Endothelial cell of umbilical vein (primary cell): ENCODE measurements at regions not wholly inside any gene's neighbourhood (a gene's known extent, or its start where the extent isn't known, plus 50 kb on each side); places are given as distances from the start of the nearest gene placed in this dataset.

ENCODE experiments used
- BruUV-seq: library from RNA; stranded (reverse); fragments of 400-500 nt; replicated peaks from 2 replicates; lab custom pipeline; 2021; lab: Mats Ljungman, UMichigan
- CTCF ChIA-PET: fragments of 300-600, 350-600 bp; sonication (Branson Sonifier 250); formaldehyde crosslinking; loops from one replicate; lab custom pipeline; 2021; ENCODE audit warnings: antibody characterized with exemption, inconsistent platforms; lab: Charles Lee
- POLR2A ChIA-PET: fragments of 300-600, 350-600 bp; sonication (Branson Sonifier 250); formaldehyde crosslinking; loops from one replicate; lab custom pipeline; 2021; ENCODE audit warnings: antibody characterized with exemption, inconsistent platforms; lab: Charles Lee
- DNase-seq: peaks from one replicate; pipeline ENCODE4 v3.0.0-alpha.2; 2011; ENCODE audit warnings: low read depth, low spot score
- FAIRE-seq: peaks from 2 replicates; lab custom pipeline; 2011; peaks lifted over from hg19 to GRCh38; lab: Jason Lieb, UNC
- H2AFZ ChIP-seq: 2 replicates; pipeline ENCODE4 v1.6.0; 2012; ENCODE audit warnings: low read depth, low read length, control low read depth, inconsistent platforms
- H3K27ac ChIP-seq: 2 replicates; pipeline ENCODE4 v1.5.1; 2011; ENCODE audit warnings: low read depth, mild to moderate bottlenecking, control low read depth, low read length, moderate library complexity; ENCODE audit not compliant: insufficient read depth
- H3K27me3 ChIP-seq, 2 experiments: 2 replicates each; pipeline versions ENCODE4 v1.6.0 to v1.6.1; 2011; ENCODE audit warnings: low read length in 2 of 2, mixed read lengths in 1 of 2; ENCODE audit not compliant: control insufficient read depth in 2 of 2, insufficient read depth in 2 of 2
- H3K36me3 ChIP-seq, 2 experiments: 2 replicates in 1 of 2; 3 replicates in 1 of 2; pipeline ENCODE4 v1.5.1; 2011; ENCODE audit warnings: low read length in 2 of 2, mild to moderate bottlenecking in 1 of 2, moderate library complexity in 1 of 2; ENCODE audit not compliant: control insufficient read depth in 2 of 2, insufficient read depth in 2 of 2; ENCODE audit errors: extremely low read depth in 1 of 2
- H3K4me1 ChIP-seq: 3 replicates; pipeline ENCODE4 v1.5.1; 2011; ENCODE audit warnings: mild to moderate bottlenecking, low read length; ENCODE audit not compliant: control insufficient read depth, insufficient read depth; ENCODE audit errors: extremely low read depth
- H3K4me2 ChIP-seq: 2 replicates; pipeline ENCODE4 v1.6.1; 2011; ENCODE audit warnings: low read length, control low read depth, mixed read lengths; ENCODE audit not compliant: insufficient read depth
- H3K4me3 ChIP-seq, 3 experiments: fragments of 200-600 bp in 1 of 3; sonication (generic), shearing (Covaris generic) in 1 of 3; replicated peaks in 1 of 3; 2 replicates each; pipeline ENCODE4 v1.5.1; 2011 to 2016; ENCODE audit warnings: control low read depth in 3 of 3, low read length in 3 of 3, mild to moderate bottlenecking in 2 of 3, inconsistent platforms in 1 of 3, low read depth in 1 of 3, moderate library complexity in 1 of 3; ENCODE audit not compliant: insufficient read depth in 1 of 3
- H3K79me2 ChIP-seq: 2 replicates; pipeline ENCODE4 v1.6.0; 2012; ENCODE audit warnings: low read length, inconsistent platforms; ENCODE audit not compliant: control insufficient read depth, insufficient read depth
- H3K9ac ChIP-seq: replicated peaks from 2 replicates; pipeline ENCODE3; 2011; ENCODE audit warnings: low read length, control low read depth; ENCODE audit not compliant: insufficient read depth; ENCODE audit errors: extremely low read depth
- H3K9me1 ChIP-seq: replicated peaks from 3 replicates; pipeline ENCODE4 v1.6.0; 2011; ENCODE audit warnings: mild to moderate bottlenecking, low read length; ENCODE audit not compliant: control insufficient read depth, insufficient read depth; ENCODE audit errors: extremely low read depth
- H3K9me3 ChIP-seq: replicated peaks from 2 replicates; pipeline ENCODE4 v1.5.1; 2012; ENCODE audit warnings: low read length, inconsistent platforms; ENCODE audit not compliant: control insufficient read depth, insufficient read depth
- H4K20me1 ChIP-seq: replicated peaks from 2 replicates; pipeline ENCODE3; 2011; ENCODE audit warnings: mild to moderate bottlenecking, low read length; ENCODE audit not compliant: control insufficient read depth, insufficient read depth; ENCODE audit errors: extremely low read depth
- CTCF ChIP-seq, 2 donors: IDR thresholded peaks; 1 replicate in 1 of 2; 2 replicates in 1 of 2; pipeline ENCODE4 v1.5.1; 2011; ENCODE audit warnings: low read length in 2 of 2, mild to moderate bottlenecking in 2 of 2, moderate library complexity in 2 of 2, control low read depth in 1 of 2, inconsistent platforms in 1 of 2, low read depth in 1 of 2; ENCODE audit not compliant: insufficient read depth in 1 of 2; ENCODE audit errors: extremely low read depth in 1 of 2
- EZH2 ChIP-seq: IDR thresholded peaks from 2 replicates; pipeline ENCODE4 v1.6.1; 2012; ENCODE audit warnings: borderline replicate concordance, low read depth, mild to moderate bottlenecking, moderate library complexity, low read length, inconsistent platforms; ENCODE audit not compliant: severe bottlenecking
- FOS ChIP-seq: IDR thresholded peaks from 2 replicates; pipeline ENCODE4 v1.6.1; 2011; ENCODE audit warnings: mild to moderate bottlenecking, low read length, moderate library complexity, borderline replicate concordance; ENCODE audit not compliant: insufficient read depth
- GATA2 ChIP-seq: IDR thresholded peaks from 2 replicates; pipeline ENCODE4 v1.7.0; 2011; ENCODE audit warnings: low read depth, mild to moderate bottlenecking, moderate library complexity, mixed read lengths, low read length; ENCODE audit not compliant: insufficient read length, insufficient read depth
- JUN ChIP-seq: IDR thresholded peaks from 2 replicates; pipeline ENCODE4 v1.6.1; 2011; ENCODE audit warnings: borderline replicate concordance, low read depth; ENCODE audit not compliant: insufficient read length, insufficient read depth
- MAX ChIP-seq: IDR thresholded peaks from 2 replicates; pipeline ENCODE4 v1.6.1; 2011; ENCODE audit not compliant: insufficient read depth, insufficient read length
- MYC ChIP-seq: IDR thresholded peaks from one replicate; pipeline ENCODE4 v1.6.1; 2011; ENCODE audit warnings: mild to moderate bottlenecking, low read depth, low read length
- POLR2A ChIP-seq: IDR thresholded peaks from 2 replicates; pipeline ENCODE4 v1.6.1; 2012; ENCODE audit warnings: low read depth, mild to moderate bottlenecking, control low read depth, low read length
- POLR2AphosphoS5 ChIP-seq: IDR thresholded peaks from 2 replicates; pipeline ENCODE4 v1.6.1; 2012; ENCODE audit warnings: low read depth, mild to moderate bottlenecking, control low read depth, low read length, moderate library complexity; ENCODE audit not compliant: insufficient read depth
- dilution Hi-C: fragments of 300-500 bp; cut with MboI; formaldehyde crosslinking; loops from one replicate; pipeline ENCODE4 v1.15.0; 2019; ENCODE audit warnings: low sequenced_read_pairs; ENCODE audit not compliant: extremely low pct_ligation_motif_present
- intact Hi-C: fragments of 100-400 bp; cut with micrococcal nuclease; formaldehyde crosslinking; loops from one replicate; pipeline ENCODE4 v1.10.0; 2022

GRCh38 chr1:59004755-59005154, 220.9 kb upstream of the JUN start:
- dilution Hi-C loops, result no loop called here
- BruUV-seq, result no TSS peak

More at GRCh38 chr1:59004755-59005154, 220.9 kb upstream of the JUN start:
- FAIRE-seq (no peak), DNase-seq (no peak)
- no peak overlapping the region for H3K4me3 ChIP-seq
- intact Hi-C loops, result no loop called here
- H3K4me1 ChIP-seq, result peaks cover 3% of the 10 kb centered on the region
- no peaks in the 10 kb centered on the region for H3K9me1 ChIP-seq
- no peaks in the 10 kb centered on the region for H3K79me2 ChIP-seq
- no peak overlapping the region for H2AFZ ChIP-seq
- POLR2A ChIA-PET, result no interaction called here
- CTCF ChIA-PET, result interaction anchor here (0.6 to 0.8 kb wide), 2 partner anchors 9 to 68 kb away, joined by 3 to 4 read pairs; no protein-coding TSS in a partner anchor
- H3K4me2 ChIP-seq, result no peak overlapping the region
- no peaks in the 10 kb centered on the region for H4K20me1 ChIP-seq
- no peaks in the 10 kb centered on the region for H3K36me3 ChIP-seq
- no peaks in the 10 kb centered on the region for H3K27me3 ChIP-seq
- no peak for TF ChIP-seq JUN
- TF ChIP-seq POLR2AphosphoS5, result no peak
- no peak for TF ChIP-seq GATA2
- TF ChIP-seq POLR2A, result no peak
- TF ChIP-seq MYC, result no peak
- TF ChIP-seq CTCF (IDR thresholded peaks at IDR 0.05; ENCODE audit: extremely low read depth in 1 of 2, insufficient read depth in 1 of 2, low read depth in 1 of 2, low read length in 2 of 2), result no peak
- no peak for TF ChIP-seq MAX
- no peak for TF ChIP-seq EZH2
- no peak for TF ChIP-seq FOS
- H3K27ac ChIP-seq, result no peak overlapping the region
- H3K9me3 ChIP-seq, result no peaks in the 10 kb centered on the region
- no peak overlapping the region for H3K9ac ChIP-seq
